Gastrocnemius medialis (tissue), 4 donors: ENCODE measurements at regions not wholly inside any gene's neighbourhood (a gene's known extent, or its start where the extent isn't known, plus 50 kb on each side); places are given as distances from the start of the nearest gene placed in this dataset.

Experiments used
- ATAC-seq, 2 donors: fragments of 150-250 bp; one replicate each; pipeline ENCODE4 v1.9.1; 2016
- DNase-seq, 2 donors: peaks; one replicate each; pipeline ENCODE4 v3.0.0-alpha.2; 2019
- H3K27ac ChIP-seq, 4 donors: fragments of 200-600 bp; sonication (generic); 1 replicate in 1 of 4; 2 replicates in 3 of 4; pipeline ENCODE4 v1.5.1; 2016 to 2018; ENCODE audit warnings: mild to moderate bottlenecking in 2 of 4, moderate library complexity in 1 of 4
- H3K27me3 ChIP-seq, 3 donors: fragments of 200-600 bp; sonication (generic) in 2 of 3; 1 replicate in 1 of 3; 2 replicates in 2 of 3; pipeline versions ENCODE4 v1.5.1 to v1.6.0; 2016 to 2019; ENCODE audit warnings: mild to moderate bottlenecking in 1 of 3, moderate library complexity in 1 of 3
- H3K36me3 ChIP-seq, 2 donors: fragments of 200-600 bp; sonication (generic) in 1 of 2; one replicate each; pipeline ENCODE4 v1.5.1; 2017 to 2018
- H3K4me1 ChIP-seq, 2 donors: fragments of 200-600 bp; sonication (generic) in 1 of 2; one replicate each; pipeline ENCODE4 v1.5.1; 2016 to 2017; ENCODE audit warnings: mild to moderate bottlenecking in 2 of 2
- H3K4me3 ChIP-seq, 4 donors: fragments of 200-600 bp; sonication (generic) in 3 of 4; 1 replicate in 1 of 4; 2 replicates in 3 of 4; pipeline ENCODE4 v1.5.1; 2016 to 2019; ENCODE audit warnings: mild to moderate bottlenecking in 2 of 4
- H3K9me3 ChIP-seq, 3 donors: fragments of 200-600 bp; sonication (generic) in 2 of 3; 1 replicate in 1 of 3; 2 replicates in 2 of 3; pipeline ENCODE4 v1.5.1; 2016 to 2019
- CTCF ChIP-seq, 5 experiments: fragments of 450-650 bp in 3 of 5; fragments of 200-600 bp in 2 of 5; sonication (generic) in 2 of 5; IDR thresholded peaks in 4 of 5; conservative IDR thresholded peaks in 1 of 5; 1 replicate in 4 of 5; 2 replicates in 1 of 5; pipeline ENCODE4 v1.5.1; 2016 to 2019; ENCODE audit warnings: antibody characterized with exemption in 5 of 5, mild to moderate bottlenecking in 3 of 5, moderate library complexity in 3 of 5
- POLR2A ChIP-seq, 2 donors: fragments of 450-650 bp; IDR thresholded peaks; one replicate each; pipeline ENCODE4 v1.6.1; 2017; ENCODE audit warnings: antibody characterized with exemption in 2 of 2, mild to moderate bottlenecking in 2 of 2, moderate library complexity in 2 of 2
- in situ Hi-C, 4 donors: fragments of 200-750 bp; cut with MboI; loops; one replicate each; pipeline versions ENCODE4 v1.15.0 to v1.8.0; 2017; ENCODE audit warnings: low sequenced_read_pairs in 4 of 4
- intact Hi-C: fragments of 100-400 bp; cut with DNase I; formaldehyde crosslinking; loops from one replicate; pipeline ENCODE4 v1.15.1; 2023; ENCODE audit warnings: low total_unique reads

DNA sequence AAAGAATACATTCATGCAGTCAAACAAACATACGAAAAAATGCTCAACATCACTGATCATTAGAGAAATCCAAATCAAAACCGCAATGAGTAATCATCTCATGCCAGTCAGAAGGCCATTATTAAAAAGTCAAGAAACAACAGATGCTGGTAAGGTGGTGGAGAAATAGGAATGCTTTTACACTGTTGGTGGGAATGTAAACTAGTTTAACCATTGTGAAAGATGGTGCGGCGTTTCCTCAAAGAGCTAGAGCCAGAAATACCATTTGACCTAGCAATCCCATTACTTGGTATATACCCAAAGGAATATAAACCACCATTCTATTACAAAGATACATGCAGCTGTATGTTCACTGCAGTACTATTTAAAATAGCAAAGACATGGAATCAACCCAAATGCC, 330.4 kb downstream of the EDEM1 start:
- Histone ChIP-seq H3K27ac (no peak overlapping the region), H3K36me3 (no peaks in the 10 kb centered on the region), H3K4me3 (no peak overlapping the region), H3K4me1 (no peaks in the 10 kb centered on the region), H3K27me3 (no peaks in the 10 kb centered on the region), H3K9me3 (no peaks in the 10 kb centered on the region)
- TF ChIP-seq CTCF (IDR thresholded peaks at IDR 0.05 in 4 of 5, conservative IDR thresholded peaks at IDR 0.05 in 1 of 5) (no peak), POLR2A (IDR thresholded peaks at IDR 0.05) (no peak)
- intact Hi-C loops, result no loop called here
- DNase-seq, result no peak
- in situ Hi-C loops, result no loop called here
- ATAC-seq, result no peak

DNA sequence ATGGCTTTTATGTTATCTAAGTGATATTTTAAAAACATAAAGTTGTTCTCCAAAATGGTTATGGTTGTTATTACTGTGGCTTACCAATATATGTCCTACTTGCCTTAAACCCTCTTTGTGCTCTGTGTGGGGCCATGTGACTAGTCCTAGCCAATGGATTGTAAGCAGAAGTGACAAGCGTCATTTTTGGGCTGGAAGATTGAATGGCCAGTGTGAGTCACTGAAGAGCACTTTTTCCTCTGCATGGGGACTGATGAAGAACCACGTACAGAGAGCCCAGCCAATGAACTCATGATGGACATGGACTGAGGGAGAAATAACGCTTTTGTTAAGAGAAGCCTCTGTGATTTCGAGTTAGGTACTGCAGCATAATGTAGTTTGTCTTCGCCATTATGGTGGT, 332.7 kb downstream of the EDEM1 start:
- intact Hi-C loops, result no loop called here
- ATAC-seq, result no peak
- Histone ChIP-seq H3K27me3 (no peaks in the 10 kb centered on the region), H3K27ac (no peak overlapping the region), H3K9me3 (no peaks in the 10 kb centered on the region), H3K4me3 (no peak overlapping the region), H3K36me3 (no peaks in the 10 kb centered on the region), H3K4me1 (no peaks in the 10 kb centered on the region)
- DNase-seq, result no peak
- in situ Hi-C loops, result no loop called here
- no peak for TF ChIP-seq POLR2A (IDR thresholded peaks at IDR 0.05)
- no peak for TF ChIP-seq CTCF (IDR thresholded peaks at IDR 0.05 in 4 of 5, conservative IDR thresholded peaks at IDR 0.05 in 1 of 5)

DNA sequence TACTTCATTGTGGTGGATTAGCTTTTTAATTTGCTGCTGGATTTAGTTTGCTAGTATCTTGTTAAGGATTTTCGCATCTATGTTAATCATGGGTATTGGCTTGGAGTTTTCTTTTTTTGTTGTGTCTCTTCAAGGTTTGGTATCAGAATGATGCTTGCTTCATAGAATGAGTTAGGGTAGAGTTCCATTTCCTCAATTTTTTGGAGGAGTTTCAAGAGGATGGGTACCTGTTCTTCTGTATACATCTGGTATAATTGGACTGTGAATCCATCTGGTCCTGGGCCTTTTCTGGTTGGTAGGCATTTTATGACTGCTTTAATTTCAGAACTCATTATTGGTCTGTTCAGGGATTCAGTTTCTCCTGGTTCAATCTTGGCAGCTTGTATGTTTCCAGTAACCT, 335.6 kb downstream of the EDEM1 start:
- H3K36me3 ChIP-seq, result no peaks in the 10 kb centered on the region
- no peaks in the 10 kb centered on the region for H3K27me3 ChIP-seq
- DNase-seq, result no peak
- TF ChIP-seq POLR2A (IDR thresholded peaks at IDR 0.05), result no peak
- no peak for TF ChIP-seq CTCF (IDR thresholded peaks at IDR 0.05 in 4 of 5, conservative IDR thresholded peaks at IDR 0.05 in 1 of 5)
- no peaks in the 10 kb centered on the region for H3K9me3 ChIP-seq
- H3K4me3 ChIP-seq, result no peak overlapping the region
- no peak for ATAC-seq
- intact Hi-C loops, result no loop called here
- H3K27ac ChIP-seq, result no peak overlapping the region
- H3K4me1 ChIP-seq, result no peaks in the 10 kb centered on the region
- in situ Hi-C loops, result no loop called here

GRCh38 chr3:5531039-5531438, 343.5 kb downstream of the EDEM1 start:
- no peak overlapping the region for H3K4me3 ChIP-seq
- DNase-seq (no peak), ATAC-seq (no peak)
- H3K27ac ChIP-seq, result no peak overlapping the region
- H3K36me3 ChIP-seq, result no peaks in the 10 kb centered on the region
- intact Hi-C loops, result no loop called here
- H3K27me3 ChIP-seq, result no peaks in the 10 kb centered on the region
- TF ChIP-seq CTCF (IDR thresholded peaks at IDR 0.05 in 4 of 5, conservative IDR thresholded peaks at IDR 0.05 in 1 of 5) (no peak), POLR2A (IDR thresholded peaks at IDR 0.05) (no peak)
- H3K4me1 ChIP-seq, result no peaks in the 10 kb centered on the region
- in situ Hi-C loops, result no loop called here
- no peaks in the 10 kb centered on the region for H3K9me3 ChIP-seq

DNA sequence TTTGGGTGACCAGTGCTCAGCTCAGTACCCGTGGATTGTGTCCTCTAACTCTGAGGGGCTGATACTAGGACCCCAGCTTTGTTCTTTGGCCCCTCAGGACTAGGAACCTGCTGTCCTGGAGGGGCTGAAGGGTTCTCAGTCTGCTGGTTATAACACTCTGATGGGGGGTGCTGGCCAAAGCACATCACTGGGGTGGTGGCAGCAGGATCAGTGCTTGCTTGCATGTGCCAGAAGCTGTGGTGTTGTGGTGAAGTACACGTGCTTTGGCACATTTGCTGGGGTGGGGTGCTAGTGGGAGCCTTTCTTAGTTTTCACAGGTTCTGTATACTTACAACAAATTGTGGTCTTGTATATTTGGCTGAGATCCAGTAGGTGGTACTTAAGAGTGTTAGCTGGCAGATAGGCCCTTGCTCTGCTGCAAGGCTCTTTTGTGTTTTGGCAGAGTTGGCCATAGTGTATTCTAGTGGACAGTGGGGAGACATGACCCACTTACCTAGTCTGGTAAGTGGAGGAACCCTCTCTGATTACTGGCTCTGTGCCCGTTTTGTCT, 344.3 kb downstream of the EDEM1 start:
- Histone ChIP-seq H3K27me3 (no peaks in the 10 kb centered on the region), H3K27ac (no peak overlapping the region), H3K36me3 (no peaks in the 10 kb centered on the region), H3K4me1 (no peaks in the 10 kb centered on the region), H3K4me3 (no peak overlapping the region), H3K9me3 (no peaks in the 10 kb centered on the region)
- DNase-seq (no peak), ATAC-seq (no peak)
- no peak for TF ChIP-seq CTCF (IDR thresholded peaks at IDR 0.05 in 4 of 5, conservative IDR thresholded peaks at IDR 0.05 in 1 of 5)
- TF ChIP-seq POLR2A (IDR thresholded peaks at IDR 0.05), result no peak
- in situ Hi-C loops, result no loop called here
- intact Hi-C loops, result no loop called here
